Sigmoid colon (tissue), 4 donors: ENCODE measurements at regions not wholly inside any gene's neighbourhood (a gene's known extent, or its start where the extent isn't known, plus 50 kb on each side); places are given as distances from the start of the nearest gene placed in this dataset.
"Not testable (repeated sequence)": the region's sequence is repeated elsewhere in the genome, so short reads cannot be mapped to it uniquely, and the experiment has no call there.

Experiments used
- EP300 ChIP-seq, 4 donors: sonication (generic); formaldehyde crosslinking; IDR thresholded peaks; one replicate each; pipeline ENCODE4 v1.6.1; 2017; ENCODE audit warnings: antibody characterized with exemption in 4 of 4
- POLR2A ChIP-seq, 2 donors: fragments of 450-650 bp; IDR thresholded peaks; one replicate each; pipeline ENCODE4 v1.6.1; 2016; ENCODE audit warnings: antibody characterized with exemption in 2 of 2, mild to moderate bottlenecking in 2 of 2, moderate library complexity in 2 of 2
- POLR2AphosphoS5 ChIP-seq, 4 donors: sonication (generic); formaldehyde crosslinking; IDR thresholded peaks; one replicate each; pipeline ENCODE4 v1.6.1; 2017; ENCODE audit warnings: antibody characterized with exemption in 4 of 4
- TF ChIP-seq, protein P1 (sequence below), 4 experiments: fragments of 450-650 bp in 3 of 4; fragments of 200-600 bp in 1 of 4; IDR thresholded peaks; one replicate each; pipeline ENCODE4 v1.5.1; 2016 to 2019; ENCODE audit warnings: antibody characterized with exemption in 4 of 4, mild to moderate bottlenecking in 3 of 4, moderate library complexity in 2 of 4

- TF ChIP-seq, protein P1, sequence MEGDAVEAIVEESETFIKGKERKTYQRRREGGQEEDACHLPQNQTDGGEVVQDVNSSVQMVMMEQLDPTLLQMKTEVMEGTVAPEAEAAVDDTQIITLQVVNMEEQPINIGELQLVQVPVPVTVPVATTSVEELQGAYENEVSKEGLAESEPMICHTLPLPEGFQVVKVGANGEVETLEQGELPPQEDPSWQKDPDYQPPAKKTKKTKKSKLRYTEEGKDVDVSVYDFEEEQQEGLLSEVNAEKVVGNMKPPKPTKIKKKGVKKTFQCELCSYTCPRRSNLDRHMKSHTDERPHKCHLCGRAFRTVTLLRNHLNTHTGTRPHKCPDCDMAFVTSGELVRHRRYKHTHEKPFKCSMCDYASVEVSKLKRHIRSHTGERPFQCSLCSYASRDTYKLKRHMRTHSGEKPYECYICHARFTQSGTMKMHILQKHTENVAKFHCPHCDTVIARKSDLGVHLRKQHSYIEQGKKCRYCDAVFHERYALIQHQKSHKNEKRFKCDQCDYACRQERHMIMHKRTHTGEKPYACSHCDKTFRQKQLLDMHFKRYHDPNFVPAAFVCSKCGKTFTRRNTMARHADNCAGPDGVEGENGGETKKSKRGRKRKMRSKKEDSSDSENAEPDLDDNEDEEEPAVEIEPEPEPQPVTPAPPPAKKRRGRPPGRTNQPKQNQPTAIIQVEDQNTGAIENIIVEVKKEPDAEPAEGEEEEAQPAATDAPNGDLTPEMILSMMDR (IDR thresholded peaks at IDR 0.05) = not testable (repeated sequence)
- TF ChIP-seq POLR2A, EP300, POLR2AphosphoS5 (IDR thresholded peaks at IDR 0.05): not testable (repeated sequence)
Observed at GRCh38 chr4:128672596-128672995, 136.9 kb upstream of the JADE1 start.
